ENCODE measurements at regions not wholly inside any gene's neighbourhood (a gene's known extent, or its start where the extent isn't known, plus 50 kb on each side); places are given as distances from the start of the nearest gene placed in this dataset.

- DNase-seq (ENCODE audit: extremely low spot score, unreplicated experiment) = no peak
- peaks cover 5% of the 10 kb centered on the region for H3K9me3 Mint-ChIP-seq
- no peak overlapping the region for H3K4me3 Mint-ChIP-seq
- no peaks in the 10 kb centered on the region for H3K36me3 Mint-ChIP-seq
- H3K4me1 Mint-ChIP-seq (ENCODE audit: unreplicated experiment) = no peaks in the 10 kb centered on the region
- no peak for TF ChIP-seq CTCF (conservative IDR thresholded peaks at IDR 0.05)
- H3K27ac Mint-ChIP-seq = no peak overlapping the region
- no peaks in the 10 kb centered on the region for H3K27me3 Mint-ChIP-seq
Observed at GRCh38 chr10:90421874-90422273, 436.0 kb downstream of the HTR7 start.

- no peak for DNase-seq (ENCODE audit: extremely low spot score, unreplicated experiment)
- no peak overlapping the region for H3K27ac Mint-ChIP-seq
- H3K4me3 Mint-ChIP-seq = no peak overlapping the region
- H3K4me1 Mint-ChIP-seq (ENCODE audit: unreplicated experiment) = no peaks in the 10 kb centered on the region
- no peaks in the 10 kb centered on the region for H3K27me3 Mint-ChIP-seq
- no peak for TF ChIP-seq CTCF (conservative IDR thresholded peaks at IDR 0.05)
- peaks cover 5% of the 10 kb centered on the region for H3K9me3 Mint-ChIP-seq
- no peaks in the 10 kb centered on the region for H3K36me3 Mint-ChIP-seq
Observed at GRCh38 chr10:90424730-90425129, 433.1 kb downstream of the HTR7 start.

- DNase-seq (ENCODE audit: extremely low spot score, unreplicated experiment) = no peak
- H3K4me1 Mint-ChIP-seq (ENCODE audit: unreplicated experiment) = no peaks in the 10 kb centered on the region
- H3K4me3 Mint-ChIP-seq = no peak overlapping the region
- peaks cover 5% of the 10 kb centered on the region for H3K9me3 Mint-ChIP-seq
- H3K36me3 Mint-ChIP-seq = no peaks in the 10 kb centered on the region
- TF ChIP-seq CTCF (conservative IDR thresholded peaks at IDR 0.05) = no peak
- H3K27ac Mint-ChIP-seq = no peak overlapping the region
- no peaks in the 10 kb centered on the region for H3K27me3 Mint-ChIP-seq
Observed at GRCh38 chr10:90430186-90430585, 427.7 kb downstream of the HTR7 start.

GRCh38 chr10:90432866-90433265 lies 425.0 kb downstream of the HTR7 start:
- TF ChIP-seq CTCF (conservative IDR thresholded peaks at IDR 0.05) = no peak
- no peak for DNase-seq (ENCODE audit: extremely low spot score, unreplicated experiment)
- Mint-ChIP-seq H3K36me3 (no peaks in the 10 kb centered on the region), H3K27me3 (peaks cover 2% of the 10 kb centered on the region), H3K4me3 (no peak overlapping the region), H3K4me1 (ENCODE audit: unreplicated experiment) (no peaks in the 10 kb centered on the region), H3K9me3 (no peaks in the 10 kb centered on the region), H3K27ac (no peak overlapping the region)

- H3K27ac Mint-ChIP-seq = no peak overlapping the region
- no peaks in the 10 kb centered on the region for H3K4me1 Mint-ChIP-seq (ENCODE audit: unreplicated experiment)
- peaks cover 2% of the 10 kb centered on the region for H3K27me3 Mint-ChIP-seq
- H3K36me3 Mint-ChIP-seq = no peaks in the 10 kb centered on the region
- H3K4me3 Mint-ChIP-seq = no peak overlapping the region
- H3K9me3 Mint-ChIP-seq = no peaks in the 10 kb centered on the region
- no peak for TF ChIP-seq CTCF (conservative IDR thresholded peaks at IDR 0.05)
- DNase-seq (ENCODE audit: extremely low spot score, unreplicated experiment) = no peak
Observed at GRCh38 chr10:90435296-90435695, 422.5 kb downstream of the HTR7 start.

GRCh38 chr10:90437452-90437851 lies 420.4 kb downstream of the HTR7 start:
- Mint-ChIP-seq H3K27ac (no peak overlapping the region), H3K27me3 (peaks cover 2% of the 10 kb centered on the region), H3K9me3 (peaks cover 5% of the 10 kb centered on the region), H3K4me3 (no peak overlapping the region), H3K36me3 (no peaks in the 10 kb centered on the region), H3K4me1 (ENCODE audit: unreplicated experiment) (no peaks in the 10 kb centered on the region)
- TF ChIP-seq CTCF (conservative IDR thresholded peaks at IDR 0.05) = no peak
- no peak for DNase-seq (ENCODE audit: extremely low spot score, unreplicated experiment)

Measured in type B pancreatic cell (in vitro differentiated cells).